GM11168 (cell line): ENCODE measurements at regions not wholly inside any gene's neighbourhood (a gene's known extent, or its start where the extent isn't known, plus 50 kb on each side); places are given as distances from the start of the nearest gene placed in this dataset.

ENCODE experiments used
- in situ Hi-C: fragments of 300-500 bp; cut with MboI; formaldehyde crosslinking; loops from one replicate; pipeline ENCODE4 v1.12.0; 2022; ENCODE audit warnings: low sequenced_read_pairs; ENCODE audit not compliant: unreplicated experiment

GRCh38 chrX:69366183-69366582, 137.9 kb upstream of the NALF2 start:
- in situ Hi-C loops, result no loop called here

GRCh38 chrX:69365755-69366154, 138.4 kb upstream of the NALF2 start:
- in situ Hi-C loops, result no loop called here

- in situ Hi-C loops, result no loop called here
Observed at GRCh38 chrX:69365349-69365748, 138.8 kb upstream of the NALF2 start.

GRCh38 chrX:69362856-69363255, 141.3 kb upstream of the NALF2 start:
- in situ Hi-C loops, result no loop called here

GRCh38 chrX:69362354-69362753, 141.8 kb upstream of the NALF2 start:
- in situ Hi-C loops, result no loop called here

- in situ Hi-C loops, result no loop called here
Observed at GRCh38 chrX:69361311-69361845, 142.7 kb upstream of the NALF2 start.

- in situ Hi-C loops, result no loop called here
Observed at GRCh38 chrX:69357317-69357716, 146.8 kb upstream of the NALF2 start.

GRCh38 chrX:69324851-69325250, 159.6 kb upstream of the PJA1 start:
- in situ Hi-C loops, result no loop called here

- in situ Hi-C loops, result no loop called here
Observed at GRCh38 chrX:69323786-69324720, 158.8 kb upstream of the PJA1 start.

- in situ Hi-C loops, result no loop called here
Observed at GRCh38 chrX:69321789-69322188, 156.5 kb upstream of the PJA1 start.

GRCh38 chrX:69321006-69321655, 155.9 kb upstream of the PJA1 start:
- in situ Hi-C loops, result no loop called here

GRCh38 chrX:69320116-69320515, 154.9 kb upstream of the PJA1 start:
- in situ Hi-C loops, result no loop called here

GRCh38 chrX:69319376-69319775, 154.1 kb upstream of the PJA1 start:
- in situ Hi-C loops, result no loop called here

- in situ Hi-C loops, result no loop called here
Observed at GRCh38 chrX:69318651-69319340, 153.5 kb upstream of the PJA1 start.

GRCh38 chrX:69317721-69318120, 152.5 kb upstream of the PJA1 start:
- in situ Hi-C loops, result no loop called here

GRCh38 chrX:69314436-69315348, 149.4 kb upstream of the PJA1 start:
- in situ Hi-C loops, result no loop called here

- in situ Hi-C loops, result no loop called here
Observed at GRCh38 chrX:69313617-69314290, 148.5 kb upstream of the PJA1 start.

- in situ Hi-C loops, result no loop called here
Observed at GRCh38 chrX:69311936-69312670, 146.8 kb upstream of the PJA1 start.
